A673 (cell line): ENCODE measurements at regions not wholly inside any gene's neighbourhood (a gene's known extent, or its start where the extent isn't known, plus 50 kb on each side); places are given as distances from the start of the nearest gene placed in this dataset.

Experiments
- BruUV-seq: library from RNA; stranded (reverse); fragments of 400-500 nt; replicated peaks from 2 replicates; lab custom pipeline; 2021; lab: Mats Ljungman, UMichigan
- CTCF ChIA-PET: fragments of 300-600 bp; sonication (Branson Sonifier 250); formaldehyde crosslinking; loops from one replicate; lab custom pipeline; 2022; ENCODE audit warnings: antibody characterized with exemption; lab: Charles Lee
- POLR2A ChIA-PET: fragments of 300-600 bp; sonication (Branson Sonifier 250); formaldehyde crosslinking; loops from one replicate; lab custom pipeline; 2022; ENCODE audit warnings: antibody characterized with exemption; ENCODE audit not compliant: low non-redundant PET; lab: Charles Lee
- DNase-seq: peaks from one replicate; pipeline ENCODE4 v3.0.0-alpha.2; 2015; ENCODE audit warnings: low spot score
- H3K27ac ChIP-seq: fragments of 200-600 bp; sonication (generic); 2 replicates; pipeline ENCODE4 v1.5.1; 2016; ENCODE audit warnings: mixed run types, low read depth, mild to moderate bottlenecking, mixed read lengths, antibody characterized with exemption, low read length; ENCODE audit not compliant: poor library complexity, severe bottlenecking
- H3K27me3 ChIP-seq: fragments of 200-600 bp; sonication (generic); replicated peaks from 2 replicates; pipeline ENCODE4 v1.6.1; 2017; ENCODE audit warnings: mixed run types, low read depth, mild to moderate bottlenecking, mixed read lengths, antibody characterized with exemption, low read length; ENCODE audit not compliant: insufficient read depth, poor library complexity
- H3K36me3 ChIP-seq: fragments of 200-600 bp; sonication (generic); 2 replicates; pipeline ENCODE4 v1.6.1; 2016; ENCODE audit warnings: mixed run types, mild to moderate bottlenecking, mixed read lengths, antibody characterized with exemption, low read length; ENCODE audit not compliant: insufficient read depth, poor library complexity, severe bottlenecking
- H3K4me1 ChIP-seq: fragments of 200-600 bp; sonication (generic); 2 replicates; pipeline ENCODE4 v1.6.1; 2017; ENCODE audit warnings: mixed run types, mild to moderate bottlenecking, mixed read lengths, antibody characterized with exemption, low read length; ENCODE audit not compliant: insufficient read depth, poor library complexity, severe bottlenecking
- H3K4me3 ChIP-seq: fragments of 200-600 bp; sonication (generic); 2 replicates; pipeline ENCODE4 v1.5.1; 2016; ENCODE audit warnings: low read depth, mixed run types, mild to moderate bottlenecking, mixed read lengths, low read length; ENCODE audit not compliant: poor library complexity, severe bottlenecking
- H3K9me3 ChIP-seq: fragments of 200-600 bp; sonication (generic); 2 replicates; pipeline ENCODE4 v1.6.1; 2016; ENCODE audit warnings: mixed run types, low read depth, mild to moderate bottlenecking, mixed read lengths, antibody characterized with exemption, low read length; ENCODE audit not compliant: poor library complexity, severe bottlenecking
- EZH2 ChIP-seq: fragments of 200-600 bp; sonication (generic); IDR thresholded peaks from 2 replicates; pipeline ENCODE4 v1.6.1; 2017; ENCODE audit warnings: borderline replicate concordance, low read depth, mild to moderate bottlenecking, mixed read lengths, antibody characterized with exemption, low read length; ENCODE audit not compliant: poor library complexity, severe bottlenecking
- intact Hi-C: fragments of 100-400 bp; cut with micrococcal nuclease; formaldehyde crosslinking; loops from one replicate; pipeline ENCODE4 v1.10.0; 2022; ENCODE audit not compliant: unreplicated experiment
- TF ChIP-seq, protein P1 (sequence below): fragments of 300-800, 200-600 bp; sonication (generic); conservative IDR thresholded peaks from 2 replicates; pipeline ENCODE4 v1.5.1; 2017; ENCODE audit warnings: low read depth, mild to moderate bottlenecking, antibody characterized with exemption, low read length, moderate library complexity, mixed read lengths

DNA sequence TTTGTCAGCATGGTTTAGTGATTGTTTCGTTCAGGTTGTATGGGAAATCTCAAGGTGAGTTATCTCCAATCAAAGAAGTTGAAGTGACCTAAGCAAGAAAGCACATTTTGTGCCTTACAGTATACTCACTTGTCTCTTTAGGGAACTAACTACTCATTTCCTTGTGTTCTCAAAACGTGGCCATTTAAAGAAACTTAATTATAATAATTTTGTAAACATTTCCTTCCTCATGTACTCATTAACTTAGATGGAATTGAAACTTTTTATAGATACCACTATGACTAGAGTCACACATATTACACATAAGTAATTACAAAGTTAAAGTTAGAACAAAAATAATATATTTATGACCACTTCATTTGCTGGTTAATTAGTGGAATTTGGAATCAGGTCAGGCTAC lies 552.6 kb downstream of the MRPL39 start:
- no peak for TF ChIP-seq EZH2
- TF ChIP-seq, protein P1, sequence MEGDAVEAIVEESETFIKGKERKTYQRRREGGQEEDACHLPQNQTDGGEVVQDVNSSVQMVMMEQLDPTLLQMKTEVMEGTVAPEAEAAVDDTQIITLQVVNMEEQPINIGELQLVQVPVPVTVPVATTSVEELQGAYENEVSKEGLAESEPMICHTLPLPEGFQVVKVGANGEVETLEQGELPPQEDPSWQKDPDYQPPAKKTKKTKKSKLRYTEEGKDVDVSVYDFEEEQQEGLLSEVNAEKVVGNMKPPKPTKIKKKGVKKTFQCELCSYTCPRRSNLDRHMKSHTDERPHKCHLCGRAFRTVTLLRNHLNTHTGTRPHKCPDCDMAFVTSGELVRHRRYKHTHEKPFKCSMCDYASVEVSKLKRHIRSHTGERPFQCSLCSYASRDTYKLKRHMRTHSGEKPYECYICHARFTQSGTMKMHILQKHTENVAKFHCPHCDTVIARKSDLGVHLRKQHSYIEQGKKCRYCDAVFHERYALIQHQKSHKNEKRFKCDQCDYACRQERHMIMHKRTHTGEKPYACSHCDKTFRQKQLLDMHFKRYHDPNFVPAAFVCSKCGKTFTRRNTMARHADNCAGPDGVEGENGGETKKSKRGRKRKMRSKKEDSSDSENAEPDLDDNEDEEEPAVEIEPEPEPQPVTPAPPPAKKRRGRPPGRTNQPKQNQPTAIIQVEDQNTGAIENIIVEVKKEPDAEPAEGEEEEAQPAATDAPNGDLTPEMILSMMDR: no peak
- POLR2A ChIA-PET: no interaction called here
- H3K36me3 ChIP-seq: no peaks in the 10 kb centered on the region
- H3K4me1 ChIP-seq: no peaks in the 10 kb centered on the region
- DNase-seq: no peak
- H3K27me3 ChIP-seq: no peaks in the 10 kb centered on the region
- no peak overlapping the region for H3K4me3 ChIP-seq
- BruUV-seq: no TSS peak
- no peak overlapping the region for H3K27ac ChIP-seq
- H3K9me3 ChIP-seq: peaks cover 6% of the 10 kb centered on the region
- CTCF ChIA-PET: no interaction called here
- intact Hi-C loops: no loop called here

DNA sequence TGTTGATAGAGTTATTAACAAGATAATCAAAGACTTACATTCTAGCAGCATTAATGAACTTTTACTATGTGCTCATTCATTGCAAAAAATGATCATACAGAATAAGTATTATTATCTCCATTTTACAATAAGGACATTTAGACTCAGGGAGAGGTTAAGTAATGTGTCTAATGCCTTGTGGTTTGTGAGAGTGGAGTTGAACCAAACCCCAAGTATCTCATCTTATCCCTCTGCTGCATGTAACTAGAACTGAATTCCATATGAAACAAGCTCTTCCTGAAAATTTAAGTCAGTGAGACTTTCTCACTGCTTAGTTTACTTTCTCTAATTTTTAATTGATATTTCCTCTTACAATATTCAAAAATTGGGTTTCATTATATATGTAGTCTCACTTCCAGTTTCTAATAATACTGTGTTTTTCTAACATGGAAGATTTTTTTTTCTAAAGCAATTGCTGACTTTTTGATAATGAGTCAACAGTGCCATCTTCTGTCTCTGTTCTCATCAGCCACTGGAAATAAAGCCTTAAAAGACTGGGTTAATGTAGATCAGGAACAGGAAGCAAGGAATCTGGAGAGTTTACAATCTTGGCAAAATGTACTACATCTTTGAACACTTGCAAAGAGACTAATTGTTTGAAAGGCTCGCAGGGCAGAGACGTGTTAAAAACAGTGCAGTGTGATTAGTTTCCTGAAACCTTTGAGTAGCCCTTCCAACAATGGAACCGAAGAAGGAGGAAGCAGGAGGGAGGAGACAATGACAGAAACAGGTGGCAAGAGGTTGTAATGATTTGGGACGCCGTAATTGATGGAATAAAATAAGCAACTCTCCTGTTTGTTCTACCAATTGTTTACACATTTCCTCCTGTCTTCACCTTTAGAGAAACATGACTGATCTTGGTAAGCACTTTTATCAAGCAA lies 567.6 kb downstream of the MRPL39 start:
- CTCF ChIA-PET: no interaction called here
- H3K27me3 ChIP-seq: no peaks in the 10 kb centered on the region
- no peaks in the 10 kb centered on the region for H3K4me1 ChIP-seq
- POLR2A ChIA-PET: no interaction called here
- H3K4me3 ChIP-seq: no peak overlapping the region
- intact Hi-C loops: loop anchor here (5.0 kb wide), 1 partner anchor 142 kb away; no protein-coding TSS in a partner anchor
- H3K36me3 ChIP-seq: no peaks in the 10 kb centered on the region
- no peaks in the 10 kb centered on the region for H3K9me3 ChIP-seq
- H3K27ac ChIP-seq: no peak overlapping the region
- TF ChIP-seq EZH2: no peak
- TF ChIP-seq, protein P1: peak; percentile 47
- no TSS peak for BruUV-seq
- peak; percentile 22 for DNase-seq

DNA sequence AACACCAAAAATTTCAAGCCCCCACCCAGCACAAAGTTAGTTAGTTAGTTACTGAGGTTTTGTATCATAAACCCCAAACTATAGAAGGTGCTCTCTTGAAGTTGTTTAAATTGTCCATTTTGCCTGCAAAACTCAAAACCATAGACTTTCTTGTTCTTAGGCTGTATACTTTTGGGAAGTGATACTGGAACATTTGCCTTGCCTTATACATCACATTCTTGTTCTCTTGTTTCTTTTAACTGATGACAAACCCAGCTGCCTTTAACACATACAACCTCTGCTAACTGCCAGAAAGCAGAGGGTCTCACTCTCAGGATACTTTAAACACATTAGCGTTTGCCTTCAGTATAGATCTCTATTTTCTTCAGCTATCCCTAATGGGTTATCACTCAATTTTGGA lies 570.5 kb downstream of the MRPL39 start:
- Histone ChIP-seq H3K4me1 (no peaks in the 10 kb centered on the region), H3K27ac (no peak overlapping the region), H3K36me3 (no peaks in the 10 kb centered on the region), H3K9me3 (no peaks in the 10 kb centered on the region), H3K27me3 (no peaks in the 10 kb centered on the region), H3K4me3 (no peak overlapping the region)
- no peak for DNase-seq
- intact Hi-C loops: loop anchor here (5.0 kb wide), 1 partner anchor 139 kb away; no protein-coding TSS in a partner anchor
- TF ChIP-seq EZH2: no peak
- no TSS peak for BruUV-seq
- CTCF ChIA-PET: no interaction called here
- POLR2A ChIA-PET: no interaction called here

DNA sequence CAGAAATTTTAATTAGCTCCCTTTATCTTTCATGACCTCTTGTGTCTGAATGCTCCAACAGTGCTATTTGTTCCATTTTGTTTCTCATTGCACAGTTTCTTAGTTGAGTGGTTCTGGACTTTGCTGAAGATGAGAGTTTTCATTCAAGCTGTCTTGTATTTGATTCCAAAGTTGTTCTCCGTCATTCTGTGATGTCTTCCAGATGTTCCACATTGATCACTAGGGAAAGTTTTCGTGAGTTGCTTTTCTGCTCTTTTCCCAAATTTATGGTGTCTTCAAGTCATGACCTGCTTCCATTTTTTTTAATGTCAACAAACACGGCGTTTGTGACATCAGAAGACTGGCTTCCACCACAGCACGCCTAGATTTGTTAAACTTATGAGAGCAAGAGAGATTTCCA lies 575.5 kb downstream of the MRPL39 start:
- intact Hi-C loops: no loop called here
- DNase-seq: no peak
- H3K27me3 ChIP-seq: no peaks in the 10 kb centered on the region
- no peaks in the 10 kb centered on the region for H3K9me3 ChIP-seq
- ChIA-PET CTCF (no interaction called here), POLR2A (no interaction called here)
- H3K4me3 ChIP-seq: no peak overlapping the region
- H3K4me1 ChIP-seq: no peaks in the 10 kb centered on the region
- no peaks in the 10 kb centered on the region for H3K36me3 ChIP-seq
- TF ChIP-seq, protein P1: no peak
- BruUV-seq: no TSS peak
- no peak overlapping the region for H3K27ac ChIP-seq
